Suprapubic skin (tissue), 4 donors: ENCODE measurements at regions not wholly inside any gene's neighbourhood (a gene's known extent, or its start where the extent isn't known, plus 50 kb on each side); places are given as distances from the start of the nearest gene placed in this dataset.
A peak's percentile ranks its signal among the peaks of the same experiment; 100 is the strongest.

Experiments used
- DNase-seq, 2 donors: peaks; one replicate each; pipeline ENCODE4 v3.0.0-alpha.2; 2019; ENCODE audit warnings: low spot score in 2 of 2
- H3K27ac ChIP-seq: fragments of 200-600 bp; sonication (generic); one replicate; pipeline ENCODE4 v1.5.1; 2019
- H3K27me3 ChIP-seq: fragments of 200-600 bp; sonication (generic); one replicate; pipeline ENCODE4 v1.5.1; 2019
- H3K36me3 ChIP-seq: fragments of 200-600 bp; sonication (generic); one replicate; pipeline ENCODE4 v1.5.1; 2019
- H3K4me1 ChIP-seq: fragments of 200-600 bp; sonication (generic); one replicate; pipeline ENCODE4 v1.5.1; 2019
- H3K4me3 ChIP-seq: fragments of 200-600 bp; sonication (generic); one replicate; pipeline ENCODE4 v1.5.1; 2019; ENCODE audit warnings: mild to moderate bottlenecking
- H3K9me3 ChIP-seq: fragments of 200-600 bp; sonication (generic); one replicate; pipeline ENCODE4 v1.5.1; 2019
- EP300 ChIP-seq: sonication (generic); formaldehyde crosslinking; IDR thresholded peaks from one replicate; pipeline ENCODE4 v1.6.1; 2017; ENCODE audit warnings: antibody characterized with exemption
- POLR2A ChIP-seq, 2 donors: fragments of 450-650 bp; IDR thresholded peaks; one replicate each; pipeline ENCODE4 v1.6.1; 2017; ENCODE audit warnings: antibody characterized with exemption in 2 of 2, mild to moderate bottlenecking in 2 of 2, moderate library complexity in 2 of 2
- POLR2AphosphoS5 ChIP-seq, 3 donors: sonication (generic); formaldehyde crosslinking; IDR thresholded peaks; one replicate each; pipeline ENCODE4 v1.6.1; 2017; ENCODE audit warnings: antibody characterized with exemption in 3 of 3
- WGBS: methylation state at CpG from one replicate; pipeline ENCODE4 v1.1.5; 2018; 5-methylcytosine and 5-hydroxymethylcytosine counted together
- TF ChIP-seq, protein P1 (sequence below), 2 donors: fragments of 200-600 bp in 1 of 2; fragments of 450-650 bp in 1 of 2; sonication (generic) in 1 of 2; IDR thresholded peaks; one replicate each; pipeline ENCODE4 v1.5.1; 2016 to 2019; ENCODE audit warnings: antibody characterized with exemption in 2 of 2, mild to moderate bottlenecking in 1 of 2, moderate library complexity in 1 of 2

DNA sequence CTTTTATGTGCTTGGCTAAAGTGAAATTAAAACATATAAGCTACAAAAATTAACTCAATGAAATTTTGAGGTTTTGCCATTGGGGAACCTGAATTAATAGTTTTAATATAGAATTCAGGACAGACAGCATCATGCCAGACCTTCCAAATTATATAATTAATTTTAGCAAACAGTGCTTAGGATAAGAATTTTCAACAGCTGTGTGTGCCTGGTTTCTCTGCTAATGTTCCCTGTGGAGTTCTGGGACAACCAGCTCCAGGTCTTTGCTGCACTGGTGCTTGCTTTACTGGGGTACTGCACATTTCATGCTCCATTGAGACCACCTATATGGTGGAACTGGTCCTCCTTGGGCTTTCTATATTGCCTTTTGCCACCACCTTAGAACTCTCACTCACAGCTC is 199.5 kb downstream of the NDFIP2 start:
- Histone ChIP-seq H3K27ac (no peak overlapping the region), H3K4me1 (no peaks in the 10 kb centered on the region), H3K36me3 (no peaks in the 10 kb centered on the region), H3K27me3 (no peaks in the 10 kb centered on the region), H3K4me3 (no peak overlapping the region), H3K9me3 (no peaks in the 10 kb centered on the region)
- TF ChIP-seq POLR2A (IDR thresholded peaks at IDR 0.05) (no peak), EP300 (no peak), POLR2AphosphoS5 (IDR thresholded peaks at IDR 0.05) (no peak)
- TF ChIP-seq, protein P1, sequence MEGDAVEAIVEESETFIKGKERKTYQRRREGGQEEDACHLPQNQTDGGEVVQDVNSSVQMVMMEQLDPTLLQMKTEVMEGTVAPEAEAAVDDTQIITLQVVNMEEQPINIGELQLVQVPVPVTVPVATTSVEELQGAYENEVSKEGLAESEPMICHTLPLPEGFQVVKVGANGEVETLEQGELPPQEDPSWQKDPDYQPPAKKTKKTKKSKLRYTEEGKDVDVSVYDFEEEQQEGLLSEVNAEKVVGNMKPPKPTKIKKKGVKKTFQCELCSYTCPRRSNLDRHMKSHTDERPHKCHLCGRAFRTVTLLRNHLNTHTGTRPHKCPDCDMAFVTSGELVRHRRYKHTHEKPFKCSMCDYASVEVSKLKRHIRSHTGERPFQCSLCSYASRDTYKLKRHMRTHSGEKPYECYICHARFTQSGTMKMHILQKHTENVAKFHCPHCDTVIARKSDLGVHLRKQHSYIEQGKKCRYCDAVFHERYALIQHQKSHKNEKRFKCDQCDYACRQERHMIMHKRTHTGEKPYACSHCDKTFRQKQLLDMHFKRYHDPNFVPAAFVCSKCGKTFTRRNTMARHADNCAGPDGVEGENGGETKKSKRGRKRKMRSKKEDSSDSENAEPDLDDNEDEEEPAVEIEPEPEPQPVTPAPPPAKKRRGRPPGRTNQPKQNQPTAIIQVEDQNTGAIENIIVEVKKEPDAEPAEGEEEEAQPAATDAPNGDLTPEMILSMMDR (IDR thresholded peaks at IDR 0.05), result no peak
- DNase-seq, result no peak

DNA sequence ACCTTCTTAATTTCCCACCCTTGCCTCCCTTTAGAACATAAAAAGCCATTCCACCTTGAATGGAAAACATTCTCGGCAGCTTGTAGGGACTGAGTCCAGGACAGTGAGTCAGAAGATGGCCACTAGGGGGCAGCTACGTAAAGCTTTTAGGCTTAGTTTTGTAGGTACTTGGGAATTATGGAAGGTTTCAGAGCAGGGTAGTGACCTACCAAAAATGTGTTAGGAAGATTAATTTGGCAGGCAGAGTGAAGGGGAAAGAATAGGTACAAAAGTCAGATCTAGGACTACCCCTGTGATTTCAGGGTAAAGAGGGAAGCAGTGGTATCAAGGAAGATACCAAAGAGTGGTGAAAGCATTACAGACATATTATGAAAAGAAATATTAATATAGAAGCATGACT is 198.4 kb downstream of the NDFIP2 start:
- DNase-seq, result peak; percentile 78 to 88
- Histone ChIP-seq H3K9me3 (no peaks in the 10 kb centered on the region), H3K4me1 (peaks cover 6% of the 10 kb centered on the region), H3K27me3 (no peaks in the 10 kb centered on the region), H3K27ac (no peak overlapping the region), H3K36me3 (no peaks in the 10 kb centered on the region), H3K4me3 (no peak overlapping the region)
- 7% methylated on average over 2 of the region's 2 CpGs for WGBS
- no peak for TF ChIP-seq POLR2A (IDR thresholded peaks at IDR 0.05)
- TF ChIP-seq, protein P1 (IDR thresholded peaks at IDR 0.05), result peak; percentile 70 to 75
- no peak for TF ChIP-seq EP300
- no peak for TF ChIP-seq POLR2AphosphoS5 (IDR thresholded peaks at IDR 0.05)

DNA sequence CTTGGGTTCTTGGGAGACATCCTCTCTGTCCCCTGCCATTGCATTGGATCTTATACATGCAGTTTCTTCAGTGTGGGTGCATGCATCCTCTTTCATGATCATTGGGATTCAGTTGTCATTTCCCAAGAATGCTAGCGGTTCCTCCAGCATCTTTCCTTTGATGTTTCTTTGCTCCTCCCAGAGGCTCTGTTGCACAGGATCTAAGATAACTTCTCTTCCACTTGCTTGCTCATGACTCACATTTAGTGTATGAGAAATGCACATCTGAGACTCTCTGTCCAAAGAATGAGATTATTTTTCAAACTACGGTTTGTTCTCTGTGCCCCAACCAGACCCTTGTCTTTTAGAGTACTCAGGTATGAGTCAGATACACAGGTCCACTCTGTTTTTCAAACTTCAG is 197.1 kb downstream of the NDFIP2 start:
- no peak for DNase-seq
- TF ChIP-seq POLR2AphosphoS5 (IDR thresholded peaks at IDR 0.05), result no peak
- TF ChIP-seq EP300, result no peak
- TF ChIP-seq POLR2A (IDR thresholded peaks at IDR 0.05), result no peak
- TF ChIP-seq, protein P1 (IDR thresholded peaks at IDR 0.05), result no peak
- H3K4me1 ChIP-seq, result peaks cover 6% of the 10 kb centered on the region
- no peaks in the 10 kb centered on the region for H3K27me3 ChIP-seq
- no peak overlapping the region for H3K4me3 ChIP-seq
- H3K9me3 ChIP-seq, result no peaks in the 10 kb centered on the region
- 85% methylated on average over 2 of the region's 2 CpGs for WGBS
- H3K36me3 ChIP-seq, result no peaks in the 10 kb centered on the region
- H3K27ac ChIP-seq, result no peak overlapping the region

DNA sequence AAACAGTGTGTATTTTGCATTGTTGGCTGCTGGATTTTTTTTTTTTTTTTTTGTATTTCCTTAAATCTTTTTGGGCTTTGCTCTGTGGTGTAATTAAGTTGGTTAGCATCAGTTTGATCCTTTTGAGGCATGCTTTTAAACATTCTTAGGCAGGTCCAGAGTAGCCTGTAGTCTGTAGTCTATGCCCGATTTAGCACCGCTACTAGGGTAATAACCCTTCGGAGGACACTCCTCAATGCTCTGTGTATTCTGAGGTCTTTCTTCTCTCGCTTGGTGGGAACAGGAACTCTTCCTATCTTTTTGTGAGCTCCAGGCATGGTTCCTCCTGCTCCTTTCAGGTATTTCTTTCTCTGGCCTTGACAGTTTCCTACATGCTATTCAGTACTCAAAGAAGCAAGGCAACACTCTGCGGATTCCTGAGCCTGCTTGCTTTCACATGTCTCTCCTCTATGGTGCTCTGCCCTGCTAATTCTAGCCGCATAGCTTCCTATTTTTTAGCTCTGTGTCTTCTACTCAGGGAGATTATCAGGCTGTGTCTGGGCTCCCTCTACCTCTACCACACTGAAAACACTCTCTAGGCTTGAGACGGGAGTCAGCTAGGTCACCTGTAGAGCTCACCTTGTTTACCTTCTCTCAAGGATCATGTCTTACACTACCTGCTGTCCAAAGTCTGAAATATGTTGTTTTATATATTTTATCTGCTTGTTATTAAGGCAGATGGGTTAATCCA is 195.1 kb downstream of the NDFIP2 start:
- Histone ChIP-seq H3K4me1 (peaks cover 8% of the 10 kb centered on the region), H3K36me3 (no peaks in the 10 kb centered on the region), H3K27me3 (no peaks in the 10 kb centered on the region), H3K27ac (no peak overlapping the region), H3K4me3 (no peak overlapping the region), H3K9me3 (no peaks in the 10 kb centered on the region)
- TF ChIP-seq, protein P1 (IDR thresholded peaks at IDR 0.05), result no peak
- TF ChIP-seq POLR2A (IDR thresholded peaks at IDR 0.05), result no peak
- TF ChIP-seq EP300, result no peak
- no peak for TF ChIP-seq POLR2AphosphoS5 (IDR thresholded peaks at IDR 0.05)
- DNase-seq, result no peak
- WGBS, result 64% methylated on average over 7 of the region's 7 CpGs

DNA sequence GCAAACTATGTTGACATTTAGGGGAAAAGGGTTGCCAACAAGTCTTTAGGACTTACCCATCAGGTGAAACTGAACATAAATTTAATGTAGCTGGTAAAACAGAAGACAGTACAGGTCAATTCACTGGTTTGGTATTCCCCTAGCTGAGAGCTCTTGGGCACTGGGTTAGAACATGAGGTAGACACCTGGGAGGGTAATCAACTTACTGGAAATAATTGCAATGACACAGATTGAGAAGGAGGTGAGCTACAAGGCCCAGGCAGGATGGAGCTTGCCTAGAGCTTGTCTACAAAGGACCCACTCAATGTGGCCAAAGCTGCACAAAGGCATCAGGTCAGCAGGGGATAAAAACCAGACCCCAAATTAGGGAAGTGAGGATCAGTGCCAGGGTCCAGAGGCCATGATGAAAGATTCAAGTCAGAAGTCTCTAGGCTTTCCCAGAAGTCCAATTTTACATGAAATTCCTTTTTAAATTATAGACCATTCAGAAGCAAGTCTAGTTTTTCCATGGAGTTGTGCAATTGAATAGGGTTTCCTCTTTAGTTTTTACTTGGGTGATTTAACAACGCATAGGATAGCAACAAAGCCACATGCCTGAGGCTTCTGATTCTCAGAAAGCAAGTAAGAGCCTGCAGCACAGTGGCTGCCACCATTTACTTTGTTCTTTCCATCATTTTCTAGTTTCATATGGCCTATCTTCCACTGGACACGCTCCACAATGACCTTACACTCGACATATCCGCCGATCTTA is 194.0 kb downstream of the NDFIP2 start:
- Histone ChIP-seq H3K27ac (no peak overlapping the region), H3K4me1 (peaks cover 8% of the 10 kb centered on the region)

More for the DNA sequence above, 194.0 kb downstream of the NDFIP2 start:
- WGBS, result 89% methylated on average over 5 of the region's 5 CpGs
- TF ChIP-seq EP300 (no peak), POLR2A (IDR thresholded peaks at IDR 0.05) (no peak), POLR2AphosphoS5 (IDR thresholded peaks at IDR 0.05) (no peak)
- TF ChIP-seq, protein P1 (IDR thresholded peaks at IDR 0.05), result no peak
- Histone ChIP-seq H3K27me3 (no peaks in the 10 kb centered on the region), H3K36me3 (no peaks in the 10 kb centered on the region), H3K9me3 (no peaks in the 10 kb centered on the region), H3K4me3 (no peak overlapping the region)
- no peak for DNase-seq
